HG02943 (cell line): ENCODE measurements at regions not wholly inside any gene's neighbourhood (a gene's known extent, or its start where the extent isn't known, plus 50 kb on each side); places are given as distances from the start of the nearest gene placed in this dataset.

Experiments
- ATAC-seq: cut with Tn5 transposase; IDR thresholded peaks from one replicate; pipeline ENCODE4 v1.9.1; 2021; ENCODE audit warnings: mild to moderate bottlenecking, low read depth, moderate library complexity; ENCODE audit not compliant: unreplicated experiment

DNA sequence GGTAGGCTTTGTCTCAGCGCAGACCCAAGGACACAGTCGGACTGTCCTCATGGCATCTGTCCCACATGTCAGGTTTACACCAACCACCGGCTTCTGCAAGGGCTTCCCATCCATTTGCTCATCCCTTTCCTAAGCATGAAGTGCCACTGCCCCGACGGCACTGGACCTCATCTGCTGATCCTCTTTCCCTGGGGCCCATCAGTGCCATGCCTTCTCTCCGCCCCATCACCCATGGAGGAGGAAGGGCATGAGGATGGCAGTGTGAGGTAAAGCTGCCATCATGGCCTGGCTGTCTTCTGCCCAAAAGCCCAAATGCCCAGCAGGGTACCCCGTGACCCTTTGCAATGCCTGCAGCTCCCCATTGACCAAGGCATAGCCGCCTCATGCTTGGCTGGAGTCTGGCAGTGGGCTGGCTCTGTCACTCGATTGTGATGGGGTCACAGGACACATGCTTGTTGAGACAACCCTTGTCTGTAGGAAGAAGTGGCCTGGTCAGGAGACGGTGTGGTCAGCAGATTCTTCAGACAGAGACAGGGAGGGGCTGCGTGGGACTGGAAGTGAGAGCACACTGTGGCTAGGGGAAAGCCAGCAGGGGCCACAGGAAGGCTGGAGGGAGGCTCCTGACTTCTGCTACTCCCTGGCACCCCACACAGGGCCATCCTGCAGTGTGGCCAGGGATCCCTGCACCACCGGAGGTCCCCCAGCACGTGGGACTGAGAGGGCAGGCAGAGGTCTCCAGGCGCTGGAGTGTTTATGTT lies 493.7 kb upstream of the HS6ST1 start:
- no peak for ATAC-seq

DNA sequence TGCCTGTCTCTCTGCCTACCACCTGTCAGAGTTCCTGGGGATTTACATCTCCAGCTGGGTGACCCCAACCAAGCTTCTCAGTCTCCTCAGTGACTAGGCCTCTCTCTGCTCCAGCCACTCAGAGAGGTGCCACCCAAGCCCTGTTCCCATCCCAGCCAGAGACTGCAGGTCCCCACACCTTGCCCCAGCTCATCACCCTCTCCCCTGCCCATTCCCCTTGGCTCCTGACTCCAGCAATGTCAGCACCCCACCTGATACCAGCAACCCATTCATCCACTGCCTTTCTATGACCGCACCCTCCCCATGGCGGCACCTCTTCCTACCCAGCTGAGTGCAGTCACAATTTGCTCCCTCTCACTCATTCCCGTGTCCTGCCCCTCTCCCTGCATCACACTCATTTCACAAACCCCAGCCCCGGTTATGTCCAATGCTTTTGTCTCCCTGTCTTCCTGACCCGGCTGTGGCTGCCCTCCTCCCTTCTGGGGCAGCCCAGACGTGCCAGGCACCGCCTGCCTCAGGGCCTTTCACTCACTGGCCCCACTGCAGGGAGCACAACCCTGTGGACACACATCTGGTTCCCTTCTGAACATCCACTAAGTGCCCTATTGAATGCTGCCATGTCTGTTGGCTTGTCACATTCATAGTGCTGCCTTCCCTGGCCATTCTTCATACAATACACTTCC lies 494.8 kb upstream of the HS6ST1 start:
- no peak for ATAC-seq

DNA sequence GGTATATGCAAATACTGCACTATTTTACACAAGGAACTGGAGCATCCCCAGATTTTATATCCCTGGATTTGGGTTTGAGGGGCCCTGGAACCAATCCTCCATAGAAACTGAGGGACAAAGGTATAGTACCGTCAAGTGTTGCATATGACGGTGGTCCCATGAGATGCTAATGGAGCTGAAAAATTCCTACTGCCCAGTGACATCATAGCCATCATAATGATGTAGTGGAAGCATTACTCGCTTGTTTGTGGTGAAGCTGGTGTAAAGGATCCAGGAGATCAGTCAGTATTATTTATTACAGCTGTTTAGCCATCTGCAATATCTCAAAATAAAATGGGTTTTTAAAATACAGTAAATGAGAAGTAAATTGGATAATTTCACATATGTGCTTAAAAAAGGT lies 496.6 kb upstream of the HS6ST1 start:
- ATAC-seq: no peak

DNA sequence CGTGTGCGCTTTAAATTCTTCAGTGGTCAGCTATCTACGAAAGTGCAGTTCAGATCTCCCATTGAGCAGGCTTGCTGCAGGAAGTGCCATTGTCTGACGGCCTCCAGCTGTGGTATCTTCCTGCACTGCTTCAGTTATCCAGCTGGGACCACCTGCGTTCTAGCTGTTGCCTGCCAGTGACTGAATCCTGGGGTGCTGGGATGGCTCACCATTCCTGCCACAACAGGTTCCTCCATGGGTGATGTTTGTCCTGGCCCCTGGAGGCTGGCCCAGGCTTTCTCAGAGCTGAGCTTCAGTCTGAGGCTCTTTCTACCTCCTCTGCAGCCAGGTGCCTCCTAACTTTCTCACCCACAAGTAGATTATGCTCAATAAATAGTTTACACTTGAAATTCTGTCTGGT lies 498.5 kb upstream of the HS6ST1 start:
- ATAC-seq: no peak

- no peak for ATAC-seq
Observed at GRCh38 chr2:128817813-128818212, 499.1 kb upstream of the HS6ST1 start.

GRCh38 chr2:128818248-128818647 lies 499.6 kb upstream of the HS6ST1 start:
- ATAC-seq: no peak

DNA sequence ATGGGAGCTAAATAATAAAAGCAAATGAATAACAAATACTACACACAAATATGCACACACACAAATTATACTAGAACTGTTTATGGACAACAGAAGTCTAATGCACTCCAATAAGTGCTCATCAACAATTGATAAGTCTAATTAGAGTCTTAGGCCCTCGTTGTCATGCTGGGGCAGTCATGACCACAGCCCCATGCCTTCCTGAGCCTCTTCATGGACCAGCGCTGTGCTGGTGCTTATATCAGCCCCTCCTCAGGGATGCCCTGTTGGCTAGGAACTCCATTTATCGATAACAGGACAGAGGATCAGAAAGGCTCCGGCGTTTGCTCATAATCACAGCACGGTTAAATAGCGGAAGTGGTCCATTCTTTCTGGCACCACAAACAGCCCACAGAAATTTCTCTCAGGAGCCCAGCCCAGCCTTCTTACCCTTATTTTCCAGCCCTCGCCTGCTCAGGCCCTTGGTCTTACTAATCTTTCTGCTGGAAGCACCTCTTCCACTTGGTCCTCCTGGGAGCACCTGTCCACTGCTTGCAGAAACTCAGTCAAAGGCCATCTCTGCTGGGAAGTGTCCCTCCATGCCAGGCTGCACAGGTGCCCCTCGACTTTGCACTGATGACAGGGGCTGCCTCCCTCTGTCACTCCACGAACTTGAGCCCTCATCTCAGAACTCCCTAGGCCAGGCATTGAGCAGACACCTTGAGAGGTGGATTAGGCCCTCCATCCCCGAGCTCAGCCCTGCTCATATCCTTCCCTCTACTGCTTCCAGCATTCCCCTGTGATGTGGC lies 500.2 kb upstream of the HS6ST1 start:
- ATAC-seq: no peak

GRCh38 chr2:128820452-128820851 lies 501.8 kb upstream of the HS6ST1 start:
- no peak for ATAC-seq

DNA sequence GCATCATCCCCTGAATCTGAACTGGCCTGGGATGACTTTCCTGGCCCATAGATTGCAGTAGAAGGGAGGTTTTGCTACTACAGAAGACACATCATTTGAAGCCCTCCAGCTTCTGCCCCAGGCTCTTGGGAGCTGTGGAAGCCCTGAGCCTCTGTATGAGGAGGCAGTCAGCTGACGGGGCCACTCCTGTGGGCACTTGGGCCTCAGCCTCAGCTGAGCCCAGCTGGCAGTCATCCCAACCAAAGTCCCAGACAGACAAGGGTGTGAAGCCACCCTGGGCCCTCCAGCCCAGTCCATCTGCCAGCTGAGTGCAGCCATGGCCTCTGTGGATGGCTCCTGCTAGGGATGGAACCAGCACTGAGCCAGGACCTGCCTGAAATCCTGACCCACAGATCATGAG lies 502.3 kb upstream of the HS6ST1 start:
- ATAC-seq: no peak

GRCh38 chr2:128832946-128833663 lies 514.4 kb upstream of the HS6ST1 start:
- no peak for ATAC-seq

DNA sequence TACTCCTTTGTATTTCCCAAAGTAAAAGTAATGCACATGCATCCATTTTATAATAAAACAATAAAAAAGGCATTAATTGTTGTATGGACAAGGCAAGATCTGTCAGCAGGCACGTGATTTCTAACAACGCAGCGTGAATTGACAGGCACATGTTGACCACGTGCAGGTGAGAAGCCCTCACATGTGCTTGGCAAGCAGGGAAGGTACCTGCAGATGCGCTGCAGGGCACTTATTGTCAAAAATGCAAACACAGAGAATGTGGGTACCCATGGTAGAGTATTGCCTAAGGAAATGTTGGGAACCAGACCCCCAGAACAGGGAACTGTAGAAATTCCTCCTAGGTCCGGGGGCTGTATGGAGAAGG lies 515.0 kb upstream of the HS6ST1 start:
- ATAC-seq: no peak

DNA sequence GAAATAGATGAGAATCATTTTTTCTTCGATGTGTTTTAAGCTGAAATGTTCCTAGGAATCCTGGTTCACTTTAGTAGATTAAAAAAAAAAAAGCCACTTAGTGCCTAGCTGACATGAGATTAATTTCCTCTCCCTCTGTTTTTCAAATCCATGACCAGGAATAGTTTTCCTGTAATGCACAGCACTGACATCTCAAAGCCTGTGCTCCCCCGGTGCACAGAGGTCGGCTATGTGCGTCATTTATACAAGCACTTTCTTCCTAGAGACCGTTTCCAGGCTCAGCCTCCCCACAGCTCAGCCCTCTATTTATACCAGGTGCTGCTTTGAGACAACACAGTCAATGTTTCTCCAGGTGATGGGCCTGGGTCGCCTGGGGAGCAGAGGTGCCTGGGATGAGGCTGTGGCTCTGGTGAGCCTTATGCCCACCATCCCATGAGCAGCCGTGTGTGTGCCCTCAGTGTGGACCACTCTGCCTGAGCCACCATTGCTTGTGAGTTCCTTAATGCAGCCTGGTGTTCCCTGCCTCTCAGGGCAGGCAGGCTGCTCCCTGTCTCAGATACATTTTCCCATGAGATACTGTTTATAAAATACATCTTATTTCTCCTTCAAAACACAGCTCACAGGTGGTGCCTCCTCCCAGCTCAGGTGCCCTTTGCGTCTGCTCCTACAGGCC lies 515.7 kb upstream of the HS6ST1 start:
- no peak for ATAC-seq

- no peak for ATAC-seq
Observed at GRCh38 chr2:128834880-128835252, 516.2 kb upstream of the HS6ST1 start.

GRCh38 chr2:128835342-128835855 lies 516.7 kb upstream of the HS6ST1 start:
- ATAC-seq: no peak

- no peak for ATAC-seq
Observed at GRCh38 chr2:128835974-128836373, 517.3 kb upstream of the HS6ST1 start.

DNA sequence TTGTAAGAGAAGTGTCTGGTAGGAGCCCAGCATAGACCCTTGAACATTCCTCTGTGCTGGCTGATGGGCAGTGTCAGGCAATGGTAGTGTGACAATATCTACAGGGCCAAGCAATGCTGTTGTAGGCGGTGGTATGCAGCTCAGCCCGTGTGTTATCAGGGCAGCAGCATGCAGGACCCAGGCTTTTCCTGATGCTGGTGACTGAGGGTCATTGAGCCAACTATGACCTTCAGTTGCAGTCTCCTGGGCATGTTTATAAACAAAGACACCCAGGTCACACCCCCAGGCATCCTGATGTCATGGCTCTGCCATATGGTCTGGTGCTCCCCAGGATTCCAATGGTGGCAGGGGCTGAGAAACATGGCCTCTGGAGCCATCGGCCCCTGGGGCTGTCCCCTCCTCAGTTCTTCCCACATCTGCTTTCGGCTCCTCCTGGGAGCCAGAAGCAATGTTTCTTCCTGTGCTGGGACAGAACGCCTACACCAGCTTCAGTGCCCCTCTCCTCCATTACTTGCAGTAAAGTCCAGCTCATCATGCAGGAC lies 518.0 kb upstream of the HS6ST1 start:
- ATAC-seq: no peak

DNA sequence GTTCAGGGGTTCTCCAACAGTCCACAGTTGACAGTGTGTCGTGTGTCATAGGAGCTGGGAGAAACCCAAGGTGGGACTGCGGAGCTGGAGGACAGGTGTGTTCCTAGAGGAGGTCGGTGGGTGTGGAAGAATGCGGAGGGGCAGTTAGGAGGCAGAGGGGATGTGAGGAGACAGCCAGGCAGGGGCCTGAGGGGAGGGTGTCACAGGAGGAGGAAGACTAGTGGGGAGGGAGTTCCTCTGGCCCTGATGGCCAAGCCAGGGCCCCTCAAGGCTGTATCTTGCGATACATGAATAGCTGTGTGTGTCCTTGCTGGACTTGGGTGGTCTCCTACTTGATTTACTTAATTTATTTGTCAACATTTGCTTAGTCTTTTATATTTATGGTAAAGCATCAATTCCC lies 519.6 kb upstream of the HS6ST1 start:
- no peak for ATAC-seq

GRCh38 chr2:128841803-128842202 lies 523.1 kb upstream of the HS6ST1 start:
- ATAC-seq: no peak

DNA sequence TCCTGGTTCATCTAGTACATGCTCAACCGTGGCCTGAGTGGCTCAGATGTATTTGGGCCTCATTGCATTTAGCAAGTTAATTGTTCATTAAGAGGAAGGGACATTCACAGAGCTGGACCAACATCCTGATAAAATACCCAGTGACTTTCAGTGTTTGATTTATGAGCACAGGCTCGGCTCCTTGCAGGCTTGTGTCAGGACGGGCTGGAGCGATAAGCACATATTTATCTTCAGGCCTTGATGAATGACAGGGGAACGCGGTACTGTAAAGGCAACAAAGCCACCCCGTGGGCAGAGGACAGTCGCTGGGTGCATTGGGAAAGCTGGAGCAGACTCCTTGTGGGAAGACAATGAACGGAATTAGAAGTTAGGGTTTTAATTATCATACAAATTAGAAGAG lies 548.6 kb upstream of the HS6ST1 start:
- no peak for ATAC-seq
